AG08395 (cell line): ENCODE measurements at regions not wholly inside any gene's neighbourhood (a gene's known extent, or its start where the extent isn't known, plus 50 kb on each side); places are given as distances from the start of the nearest gene placed in this dataset.

Source experiments
- DNase-seq: peaks from one replicate; pipeline ENCODE4 v3.0.0; 2012; ENCODE audit warnings: mixed read lengths, low spot score

DNA sequence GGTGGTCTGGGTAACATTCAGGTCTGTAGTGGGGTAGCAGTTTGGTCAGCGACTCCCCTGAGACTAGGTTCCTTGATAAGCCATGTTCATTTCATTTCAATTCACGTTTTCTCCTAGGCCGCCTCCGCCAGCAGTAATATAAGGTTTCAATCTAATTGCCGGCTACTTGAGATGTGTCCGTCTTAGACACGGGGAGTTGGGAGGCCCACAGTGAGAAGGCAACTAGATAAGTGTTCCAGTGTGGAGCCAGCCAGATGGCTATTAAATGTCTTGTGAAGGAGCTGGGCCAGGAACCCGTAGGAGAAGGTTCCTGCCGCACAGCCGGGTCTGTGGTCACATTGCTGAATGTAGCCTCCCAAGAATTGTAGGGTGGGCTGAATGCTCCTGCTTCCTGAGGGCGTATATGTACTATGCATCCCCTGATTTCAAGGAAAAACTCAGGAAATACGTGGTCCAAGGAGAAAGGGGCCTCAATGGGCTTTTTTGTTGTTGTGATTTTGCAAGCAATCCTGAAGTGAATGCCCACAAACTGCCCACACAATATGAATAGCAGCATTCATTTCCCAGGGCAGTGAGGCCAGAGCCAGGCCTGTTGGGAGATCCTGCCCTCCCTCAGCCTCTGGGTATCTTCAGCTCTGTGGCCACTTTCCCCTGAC lies 220.6 kb upstream of the RPL34 start:
- no peak for DNase-seq

GRCh38 chr4:108398836-108399235 lies 221.5 kb upstream of the RPL34 start:
- no peak for DNase-seq

GRCh38 chr4:108398316-108398715 lies 222.1 kb upstream of the RPL34 start:
- no peak for DNase-seq

DNA sequence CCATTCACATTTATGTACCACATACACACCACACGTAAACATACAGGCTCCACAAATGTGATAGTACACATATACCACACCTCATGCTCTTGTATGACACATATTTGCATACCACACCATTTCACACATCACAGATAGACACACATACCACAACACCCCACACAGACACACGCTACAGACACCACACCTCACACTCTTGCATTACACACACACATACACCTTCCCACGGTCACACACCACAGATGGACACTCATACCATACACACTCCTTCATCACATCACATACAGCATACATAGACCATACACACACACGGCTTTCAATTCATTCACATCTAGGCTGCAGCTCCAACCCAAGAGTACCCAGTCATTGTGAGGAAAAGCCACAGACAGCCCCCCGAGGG lies 222.5 kb upstream of the RPL34 start:
- DNase-seq = no peak

- DNase-seq = no peak
These were observed 223.4 kb upstream of the RPL34 start for GRCh38 chr4:108396900-108397497.

GRCh38 chr4:108395786-108396185 lies 224.6 kb upstream of the RPL34 start:
- no peak for DNase-seq

DNA sequence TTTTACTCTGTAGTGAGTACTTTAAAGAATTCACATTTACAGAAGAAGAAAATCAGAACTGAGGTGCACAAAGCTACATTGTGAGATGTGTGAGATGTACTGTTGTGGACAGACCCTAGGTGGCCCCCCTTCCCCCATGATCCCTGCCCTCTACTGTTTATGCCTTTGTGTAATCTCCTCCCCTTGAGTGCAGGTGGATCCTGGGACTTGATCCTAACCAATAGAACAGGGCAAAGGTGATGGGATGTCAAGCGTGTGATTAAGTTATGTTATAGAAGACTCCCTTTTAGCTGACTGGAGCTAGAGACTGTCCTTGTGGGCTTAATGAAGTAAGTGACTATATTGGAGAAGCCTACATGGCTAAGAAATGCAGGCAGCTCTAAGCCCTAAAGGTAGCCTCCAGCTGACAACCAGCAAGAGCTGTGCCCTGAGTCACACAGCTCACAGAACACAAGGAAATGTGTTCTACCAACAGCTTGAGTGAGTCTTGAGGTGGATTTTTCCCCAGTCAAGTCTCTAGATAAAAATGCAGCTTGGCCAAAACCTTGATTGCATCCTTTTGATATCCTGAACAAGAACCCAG lies 225.2 kb upstream of the LEF1 start:
- DNase-seq = no peak

DNA sequence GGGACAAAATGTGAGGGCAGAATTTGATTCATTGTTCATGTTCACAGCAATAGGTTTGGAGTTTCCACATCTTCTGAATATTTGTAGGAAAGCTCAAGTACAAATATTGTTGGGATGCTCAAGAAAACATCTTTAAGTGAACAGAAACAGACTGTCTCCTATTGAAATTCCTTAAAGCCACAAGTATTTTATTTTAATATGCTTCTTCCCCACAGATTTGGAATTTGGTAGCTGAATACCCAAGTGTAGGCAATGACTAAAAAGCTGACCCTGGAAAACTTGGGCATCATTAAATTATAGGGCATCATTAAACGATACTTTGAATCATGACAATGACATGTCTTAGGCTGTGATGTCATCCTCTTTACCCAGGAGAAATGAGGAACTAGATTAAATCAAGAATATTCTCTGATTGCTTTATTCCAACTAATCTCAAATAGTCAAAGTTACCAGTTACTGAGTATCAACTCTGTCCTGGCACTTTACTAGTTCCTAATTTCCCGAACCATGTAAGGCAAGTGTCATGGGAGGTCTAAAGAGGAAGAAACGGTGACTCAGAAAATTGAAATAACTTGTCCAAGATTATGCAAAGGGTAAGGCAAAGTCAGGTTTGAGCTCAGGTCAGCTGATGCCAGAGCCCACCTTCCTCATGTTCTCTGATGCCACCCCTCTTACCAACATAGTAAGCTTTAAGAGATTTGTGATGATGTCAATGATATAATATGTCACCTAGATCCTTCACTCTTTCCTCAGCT lies 223.1 kb upstream of the LEF1 start:
- no peak for DNase-seq

GRCh38 chr4:108385076-108385475 lies 216.3 kb upstream of the LEF1 start:
- no peak for DNase-seq

GRCh38 chr4:108384544-108384943 lies 215.8 kb upstream of the LEF1 start:
- no peak for DNase-seq

DNA sequence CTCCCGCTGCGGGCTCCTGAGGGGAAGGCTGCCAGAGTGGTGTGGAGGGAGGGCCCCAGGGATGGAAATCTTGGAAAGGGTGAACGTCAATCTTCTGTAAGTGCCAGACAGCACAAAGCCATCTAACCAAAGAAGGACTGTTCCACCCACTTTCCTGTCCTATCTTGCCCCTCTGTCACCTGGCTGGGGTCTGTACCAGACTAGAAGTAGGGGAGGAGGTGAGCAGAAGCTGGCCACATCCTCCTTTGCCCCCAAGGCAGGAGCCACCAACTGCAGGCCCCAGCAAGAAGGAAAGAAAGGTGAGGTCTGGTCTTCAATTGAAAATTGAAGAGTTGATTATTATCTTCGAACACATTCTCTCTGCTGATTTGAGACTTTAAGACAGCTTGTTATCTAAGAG lies 214.4 kb upstream of the LEF1 start:
- DNase-seq = no peak

- no peak for DNase-seq
These were observed 214.0 kb upstream of the LEF1 start for GRCh38 chr4:108382751-108383150.

- no peak for DNase-seq
These were observed 209.4 kb upstream of the LEF1 start for GRCh38 chr4:108378164-108378563.

DNA sequence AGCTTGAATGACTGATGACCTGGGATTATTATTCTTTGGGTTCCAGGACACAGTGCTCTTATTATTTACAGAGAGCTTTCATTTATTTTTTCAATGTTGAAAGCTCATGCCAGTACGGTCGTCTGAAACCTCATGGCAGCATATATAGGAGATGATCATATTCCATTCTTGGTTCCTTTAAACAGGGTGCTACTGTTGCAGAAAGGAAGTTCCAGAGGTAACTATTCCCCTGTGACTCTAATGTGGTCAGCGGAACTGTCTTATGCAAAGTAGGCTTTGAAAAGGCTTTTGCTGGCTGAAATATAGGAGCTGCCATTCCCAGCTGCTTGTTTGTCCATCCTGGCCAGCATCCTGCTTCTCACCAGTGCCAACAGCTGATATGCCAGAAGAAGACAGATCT lies 208.3 kb upstream of the LEF1 start:
- no peak for DNase-seq

GRCh38 chr4:108375434-108375833 lies 206.7 kb upstream of the LEF1 start:
- no peak for DNase-seq

GRCh38 chr4:108372681-108373080 lies 203.9 kb upstream of the LEF1 start:
- DNase-seq = no peak

- no peak for DNase-seq
These were observed 202.6 kb upstream of the LEF1 start for GRCh38 chr4:108371282-108371681.

- DNase-seq = no peak
These were observed 201.8 kb upstream of the LEF1 start for GRCh38 chr4:108370291-108371141.

- DNase-seq = no peak
These were observed 200.4 kb upstream of the LEF1 start for GRCh38 chr4:108369035-108369655.

DNA sequence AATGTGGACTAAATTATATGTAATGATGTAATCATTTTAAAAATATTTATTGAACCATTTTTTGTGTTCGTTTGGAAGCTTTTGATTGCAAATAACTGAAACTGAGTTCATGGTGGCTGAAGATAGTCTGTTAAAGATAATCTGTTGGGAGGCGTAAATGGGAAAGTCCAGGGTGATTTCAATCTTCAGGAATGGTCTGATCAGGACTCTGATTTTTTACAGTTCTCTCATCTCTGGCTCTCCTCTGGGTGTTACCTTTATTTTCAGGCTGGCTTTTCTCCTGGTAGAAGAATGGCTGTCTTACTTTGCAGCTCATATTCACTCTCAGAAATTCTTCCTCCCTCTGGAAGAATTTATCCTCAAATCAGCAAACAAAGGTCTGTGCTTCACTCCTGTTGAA lies 199.0 kb upstream of the LEF1 start:
- DNase-seq = no peak

DNA sequence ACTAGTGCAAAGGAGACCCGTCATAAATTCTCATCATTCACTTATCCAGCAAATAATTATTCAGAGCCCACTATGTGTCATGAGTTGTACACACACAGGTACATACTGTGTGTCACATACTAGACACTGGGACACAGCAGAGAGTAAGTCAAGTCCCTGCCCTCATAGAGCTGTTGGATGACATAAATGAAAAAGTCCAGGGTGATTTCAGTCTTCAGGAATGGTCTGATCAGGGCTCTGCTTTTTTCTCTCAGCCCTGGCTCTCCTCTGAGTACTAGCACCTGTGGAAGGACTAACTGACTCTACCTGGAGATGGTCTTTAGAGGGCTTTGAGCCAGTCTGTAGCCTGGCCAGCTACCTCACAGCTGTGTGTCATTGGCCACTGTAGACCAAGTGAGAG lies 198.0 kb upstream of the LEF1 start:
- DNase-seq = no peak

GRCh38 chr4:108365551-108365950 lies 196.8 kb upstream of the LEF1 start:
- DNase-seq = no peak
